22Rv1 (cell line): ENCODE measurements at regions not wholly inside any gene's neighbourhood (a gene's known extent, or its start where the extent isn't known, plus 50 kb on each side); places are given as distances from the start of the nearest gene placed in this dataset.

ENCODE experiments used
- H3K27ac ChIP-seq: fragments of 450-650 bp; 2 replicates; pipeline ENCODE4 v1.5.1; 2017
- CTCF ChIP-seq: fragments of 450-650 bp; IDR thresholded peaks from 2 replicates; pipeline ENCODE4 v1.5.1; 2017; ENCODE audit warnings: mild to moderate bottlenecking
- ZFX ChIP-seq: fragments of 450-650 bp; IDR thresholded peaks from 2 replicates; pipeline ENCODE4 v1.6.1; 2017; ENCODE audit warnings: antibody characterized with exemption, borderline replicate concordance

DNA sequence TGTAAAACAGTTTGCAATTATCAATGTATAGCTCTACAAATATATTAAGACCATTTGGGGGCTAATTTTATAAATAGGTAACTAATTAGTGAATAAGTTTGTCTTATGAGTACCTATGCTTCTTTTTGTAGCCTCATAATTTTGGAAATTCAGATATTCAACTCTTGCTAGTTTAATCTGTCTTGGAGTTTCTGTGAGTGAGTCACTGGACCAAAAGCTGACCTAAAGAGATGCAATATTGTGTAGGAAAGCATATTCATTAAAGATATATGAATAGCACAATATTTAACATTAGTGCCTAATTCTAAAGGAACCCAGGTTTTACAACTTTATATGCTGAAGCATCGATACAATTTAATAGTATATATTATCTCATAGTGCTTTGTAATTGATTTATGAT is 161.3 kb upstream of the PCDH18 start:
- TF ChIP-seq CTCF (no peak), ZFX (no peak)
- H3K27ac ChIP-seq, result no peak overlapping the region

DNA sequence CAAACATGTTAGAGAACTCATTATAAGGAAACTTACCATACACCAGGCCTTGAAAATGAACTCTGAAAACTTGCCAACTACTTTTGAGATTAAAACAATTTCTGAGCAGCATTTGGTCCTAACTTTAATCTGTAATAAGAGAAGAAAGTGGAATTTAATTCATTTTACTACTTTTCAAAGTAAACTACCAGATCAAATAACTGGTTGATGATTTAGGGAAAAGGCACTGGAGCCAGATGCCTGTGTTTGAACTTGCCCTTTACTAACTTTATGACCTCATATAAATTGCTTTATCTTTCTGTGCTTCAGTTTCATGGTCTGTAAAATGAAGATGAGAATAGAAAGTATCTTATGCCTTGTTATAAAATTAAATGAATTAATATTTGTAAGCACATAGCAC is 159.9 kb upstream of the PCDH18 start:
- H3K27ac ChIP-seq, result no peak overlapping the region
- TF ChIP-seq ZFX (no peak), CTCF (no peak)

GRCh38 chr4:137688651-137689050 is 156.4 kb upstream of the PCDH18 start:
- no peak overlapping the region for H3K27ac ChIP-seq
- TF ChIP-seq ZFX, result no peak
- no peak for TF ChIP-seq CTCF

DNA sequence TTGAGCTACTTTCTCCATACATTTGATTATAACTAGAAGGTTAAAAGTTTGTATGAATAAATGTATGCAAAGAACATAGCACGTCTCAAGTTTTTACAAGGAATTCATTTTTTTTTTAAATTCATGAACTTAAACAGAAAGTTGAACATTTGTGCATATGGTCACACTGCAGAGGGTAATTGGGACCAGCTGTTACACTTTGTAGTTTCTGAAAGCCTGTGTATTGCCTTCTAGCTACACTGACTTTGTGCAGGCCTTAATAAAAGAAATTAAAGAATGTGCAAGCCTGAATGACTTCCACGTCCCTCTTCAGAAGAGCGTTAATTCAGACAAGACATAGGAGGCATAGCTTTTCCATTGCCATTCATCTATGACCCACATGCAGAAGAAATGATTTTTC is 153.1 kb upstream of the PCDH18 start:
- no peak overlapping the region for H3K27ac ChIP-seq
- TF ChIP-seq CTCF, result no peak
- TF ChIP-seq ZFX, result no peak

GRCh38 chr4:137681081-137681480 is 148.8 kb upstream of the PCDH18 start:
- no peak overlapping the region for H3K27ac ChIP-seq
- TF ChIP-seq CTCF (no peak), ZFX (no peak)

- H3K27ac ChIP-seq, result no peak overlapping the region
- TF ChIP-seq ZFX (no peak), CTCF (no peak)
Observed at GRCh38 chr4:137678796-137679195, 146.5 kb upstream of the PCDH18 start.

- TF ChIP-seq CTCF, result no peak
- TF ChIP-seq ZFX, result no peak
Observed at GRCh38 chr4:137677863-137678262, 145.6 kb upstream of the PCDH18 start.

More at GRCh38 chr4:137677863-137678262, 145.6 kb upstream of the PCDH18 start:
- no peak overlapping the region for H3K27ac ChIP-seq
